CD1c-positive myeloid dendritic cell (primary cell): ENCODE measurements at regions not wholly inside any gene's neighbourhood (a gene's known extent, or its start where the extent isn't known, plus 50 kb on each side); places are given as distances from the start of the nearest gene placed in this dataset.
A peak's percentile ranks its signal among the peaks of the same experiment; 100 is the strongest.

Source experiments
- DNase-seq: peaks from one replicate; pipeline ENCODE4 v3.0.0-alpha.2; 2016; ENCODE audit errors: extremely low spot score

- DNase-seq = no peak
Observed at GRCh38 chrX:139120760-139121159, 409.2 kb upstream of the FGF13 start.

GRCh38 chrX:139113708-139114107, 402.2 kb upstream of the FGF13 start:
- DNase-seq = peak; percentile 67

DNA sequence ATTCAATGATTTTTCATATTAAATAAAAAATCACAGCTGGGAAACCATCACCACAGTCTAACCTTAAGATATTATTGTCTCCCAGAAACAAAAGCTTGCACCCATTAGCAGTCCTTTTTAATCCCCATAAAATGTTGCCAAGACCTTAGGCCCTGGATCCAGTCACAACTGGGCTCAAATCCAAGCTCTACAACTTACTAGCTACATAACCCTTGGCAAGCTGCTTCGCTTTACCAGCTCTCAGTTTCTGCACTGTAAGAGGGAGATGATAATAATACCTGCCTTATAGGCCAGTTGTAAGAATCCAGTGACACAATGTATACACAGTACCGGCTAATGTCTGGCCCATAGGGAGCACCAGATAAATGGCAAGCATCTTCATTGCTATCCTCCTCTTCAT, 400.9 kb upstream of the FGF13 start:
- no peak for DNase-seq

GRCh38 chrX:139106069-139106468, 394.6 kb upstream of the FGF13 start:
- DNase-seq = no peak

DNA sequence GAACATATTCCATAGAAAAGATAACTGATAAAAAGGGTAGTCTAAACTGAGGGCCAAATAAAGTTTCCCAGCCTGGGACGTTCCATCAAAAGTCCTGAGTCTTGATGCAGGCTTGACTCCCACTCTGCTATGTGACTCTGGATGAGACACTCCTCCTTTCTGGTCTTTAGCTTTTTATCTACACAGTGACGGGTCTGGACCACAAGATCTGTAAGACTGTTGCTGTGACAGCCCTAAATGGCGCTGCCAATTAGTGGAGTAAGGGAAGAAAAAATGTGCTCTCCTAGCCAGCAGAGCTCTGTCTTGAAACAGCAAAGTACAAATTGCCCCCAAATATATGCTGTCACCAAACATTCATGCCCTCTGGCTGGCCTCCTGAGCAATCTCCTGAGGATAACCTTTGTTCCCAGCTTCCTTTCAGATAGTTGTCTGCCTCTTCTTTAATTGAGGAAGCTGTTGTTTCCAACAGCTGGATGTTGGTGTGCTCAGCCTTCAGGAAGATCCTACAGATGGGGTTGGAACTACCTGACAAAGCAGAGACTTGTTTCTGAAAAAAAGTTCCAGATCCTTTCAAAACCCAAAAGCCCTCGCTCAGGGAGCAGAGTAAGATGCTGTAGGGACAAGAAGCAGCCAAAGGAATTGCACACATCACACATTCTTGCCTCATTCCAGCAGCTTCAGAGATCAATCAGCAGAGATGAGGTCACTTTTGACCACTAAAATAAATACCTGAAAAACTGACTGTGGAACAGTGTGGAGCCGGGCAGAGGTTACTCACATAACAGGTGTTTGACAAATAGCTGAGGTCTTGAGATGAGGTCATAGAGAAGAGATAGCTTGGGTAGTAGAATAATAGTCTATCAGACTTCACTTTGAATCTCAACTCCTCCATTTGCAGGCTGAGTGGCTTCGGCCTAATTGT, 383.4 kb upstream of the FGF13 start:
- no peak for DNase-seq

- no peak for DNase-seq
Observed at GRCh38 chrX:139093201-139093600, 381.7 kb upstream of the FGF13 start.

GRCh38 chrX:139091878-139092277, 380.4 kb upstream of the FGF13 start:
- DNase-seq = no peak

- DNase-seq = no peak
Observed at GRCh38 chrX:139091066-139091465, 379.5 kb upstream of the FGF13 start.

DNA sequence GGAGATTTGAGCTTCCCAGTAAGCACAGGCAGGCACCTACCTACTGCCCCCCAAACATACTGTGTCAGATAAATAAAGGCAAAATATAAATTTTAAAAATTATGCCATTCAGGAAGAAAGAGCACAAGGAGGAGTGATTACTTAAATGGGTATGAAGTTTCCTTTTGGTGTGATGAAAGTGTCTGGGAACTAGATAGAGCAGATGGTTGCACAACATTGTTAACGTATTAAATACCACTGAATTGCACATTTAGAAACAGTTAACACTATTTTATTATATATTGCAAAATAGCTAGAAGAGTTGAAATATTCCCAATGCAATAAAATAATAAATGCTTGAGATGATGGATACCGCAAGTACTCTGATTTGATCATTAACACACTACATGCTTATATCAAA, 374.7 kb upstream of the FGF13 start:
- no peak for DNase-seq

DNA sequence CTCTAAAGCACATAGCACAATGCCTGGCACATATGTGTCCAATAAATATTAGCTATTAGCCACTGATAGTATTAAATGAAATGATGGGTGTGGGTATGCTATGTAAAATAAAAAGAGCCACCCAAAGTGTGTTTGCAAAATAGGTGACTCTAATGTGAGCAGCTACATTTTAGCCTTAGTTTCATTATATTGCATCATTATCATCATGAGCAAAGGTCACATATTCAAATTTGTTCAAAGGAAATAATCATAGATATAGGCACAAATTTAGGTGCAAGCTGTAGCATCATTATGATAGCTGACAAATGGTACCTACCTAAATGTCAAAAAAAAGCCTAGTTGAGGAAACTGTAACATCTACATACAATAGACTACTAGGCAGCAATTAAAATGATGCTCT, 373.9 kb upstream of the FGF13 start:
- no peak for DNase-seq

- no peak for DNase-seq
Observed at GRCh38 chrX:139083191-139083590, 371.7 kb upstream of the FGF13 start.

GRCh38 chrX:139081965-139082364, 370.4 kb upstream of the FGF13 start:
- DNase-seq = no peak

GRCh38 chrX:139079789-139080188, 368.3 kb upstream of the FGF13 start:
- DNase-seq = no peak

- DNase-seq = no peak
Observed at GRCh38 chrX:139078761-139079280, 367.3 kb upstream of the FGF13 start.

GRCh38 chrX:139078342-139078741, 366.8 kb upstream of the FGF13 start:
- no peak for DNase-seq

GRCh38 chrX:139077281-139078250, 366.0 kb upstream of the FGF13 start:
- peak; percentile 14 for DNase-seq

GRCh38 chrX:139063364-139063763, 351.8 kb upstream of the FGF13 start:
- DNase-seq = no peak

DNA sequence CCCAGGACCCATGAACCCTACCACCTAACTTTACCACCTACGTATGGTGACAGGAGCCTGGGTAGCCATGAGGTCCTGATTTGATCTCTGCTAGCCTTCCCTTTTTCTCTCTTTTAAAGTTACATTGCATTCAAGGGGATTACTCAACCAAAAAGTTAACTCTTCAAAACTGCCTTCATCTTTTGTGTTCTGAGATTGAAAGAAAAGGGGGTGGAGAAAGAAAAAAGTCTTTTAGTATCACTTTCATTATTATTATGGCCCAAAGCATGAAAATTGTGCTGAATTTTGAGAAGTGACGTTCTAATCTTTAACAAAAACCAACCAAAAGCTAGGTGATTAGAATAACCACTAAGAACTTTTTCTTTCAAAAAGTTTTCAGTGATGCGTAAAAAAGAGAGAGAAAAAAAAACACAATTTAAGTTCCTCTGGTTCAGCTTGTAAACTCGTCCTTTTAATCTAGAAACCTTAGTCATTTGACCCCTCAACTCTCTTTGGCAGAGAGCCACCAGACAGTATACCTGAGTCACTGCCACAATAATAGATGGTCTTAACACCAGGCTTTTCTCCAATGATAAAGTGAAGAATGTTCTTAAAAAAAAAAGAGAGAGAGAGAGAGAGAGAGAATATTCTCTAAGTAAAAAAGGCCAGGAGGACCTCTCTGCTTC, 347.4 kb upstream of the FGF13 start:
- DNase-seq = no peak

GRCh38 chrX:139052461-139052860, 340.9 kb upstream of the FGF13 start:
- no peak for DNase-seq

DNA sequence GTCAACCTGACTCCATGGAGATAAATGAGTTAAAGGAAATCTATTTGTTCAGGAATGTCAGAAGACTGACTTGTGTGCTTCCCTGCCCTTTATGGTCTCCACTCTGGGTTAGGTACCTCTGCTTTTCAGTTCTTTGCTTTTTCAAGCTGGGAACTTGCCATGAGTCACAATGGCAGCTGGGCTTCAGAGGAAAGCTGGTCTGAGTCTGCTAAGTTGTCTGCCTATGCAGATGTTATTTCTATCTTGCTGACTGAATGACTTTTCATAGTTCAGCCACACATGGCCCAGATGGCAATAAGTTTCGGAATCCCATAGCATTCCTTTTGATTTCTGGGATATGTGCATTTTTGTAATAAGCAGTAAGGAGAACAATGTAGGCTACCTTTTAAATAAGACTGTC, 337.9 kb upstream of the FGF13 start:
- no peak for DNase-seq

- no peak for DNase-seq
Observed at GRCh38 chrX:139044680-139045079, 333.2 kb upstream of the FGF13 start.

DNA sequence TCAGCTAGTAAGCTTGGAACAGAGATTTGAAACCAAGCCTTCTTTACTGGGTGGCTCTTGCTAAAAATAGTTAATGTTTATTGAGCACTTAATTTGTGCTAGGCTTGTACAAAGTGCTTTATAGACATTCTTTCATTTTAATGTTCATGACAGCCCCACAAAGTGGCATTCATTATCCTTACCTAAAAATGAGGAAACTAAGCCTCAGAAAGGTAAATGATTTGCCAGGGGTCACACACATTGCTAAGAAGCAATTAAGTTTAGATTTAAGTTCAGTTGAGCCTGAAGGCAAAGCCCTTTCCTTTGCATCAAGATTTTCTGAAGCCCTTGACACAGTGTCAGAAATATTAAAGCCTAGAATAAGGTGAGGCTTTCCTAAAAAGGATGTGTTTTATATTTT, 327.5 kb upstream of the FGF13 start:
- no peak for DNase-seq
